Upper lobe of right lung (tissue), 1 donor: ENCODE measurements at regions not wholly inside any gene's neighbourhood (a gene's known extent, or its start where the extent isn't known, plus 50 kb on each side); places are given as distances from the start of the nearest gene placed in this dataset.

Source experiments
- ATAC-seq: fragments of 200-7000 bp; cut with Tn5 transposase; one replicate; pipeline ENCODE4 v1.9.1; 2020; ENCODE audit warnings: mild to moderate bottlenecking, moderate library complexity
- DNase-seq: peaks from one replicate; pipeline ENCODE4 v3.0.0-alpha.2; 2020
- H3K27ac ChIP-seq: fragments of 200-600 bp; one replicate; pipeline ENCODE4 v1.8.0; 2022
- H3K27me3 ChIP-seq: fragments of 200-600 bp; one replicate; pipeline ENCODE4 v1.8.0; 2022; ENCODE audit warnings: mild to moderate bottlenecking
- H3K36me3 ChIP-seq: fragments of 200-600 bp; one replicate; pipeline ENCODE4 v1.8.0; 2022
- H3K4me1 ChIP-seq: fragments of 200-600 bp; one replicate; pipeline ENCODE4 v1.8.0; 2022
- H3K4me3 ChIP-seq: fragments of 200-600 bp; one replicate; pipeline ENCODE4 v1.8.0; 2022; ENCODE audit warnings: mild to moderate bottlenecking
- H3K9me3 ChIP-seq: fragments of 200-600 bp; one replicate; pipeline ENCODE4 v1.8.0; 2022
- CTCF ChIP-seq: fragments of 200-600 bp; IDR thresholded peaks from one replicate; pipeline ENCODE4 v1.8.0; 2022; ENCODE audit warnings: antibody characterized with exemption
- intact Hi-C: fragments of 100-400 bp; cut with DNase I; formaldehyde crosslinking; loops from one replicate; pipeline ENCODE4 v1.11.0; 2022
- donor health status: DM: no; HTN: yes; CAD: no; lungs with severe emphysema.

- H3K27ac ChIP-seq, result no peak overlapping the region
- intact Hi-C loops, result no loop called here
- no peaks in the 10 kb centered on the region for H3K36me3 ChIP-seq
- TF ChIP-seq CTCF, result no peak
- DNase-seq (no peak), ATAC-seq (no peak)
- no peaks in the 10 kb centered on the region for H3K27me3 ChIP-seq
- H3K4me1 ChIP-seq, result no peaks in the 10 kb centered on the region
- H3K4me3 ChIP-seq, result no peak overlapping the region
- no peaks in the 10 kb centered on the region for H3K9me3 ChIP-seq
Observed at GRCh38 chr3:84260596-84260995, 698.2 kb upstream of the CADM2 start.

- no peaks in the 10 kb centered on the region for H3K4me1 ChIP-seq
- H3K27me3 ChIP-seq, result no peaks in the 10 kb centered on the region
Observed at GRCh38 chr3:84265768-84266167, 693.0 kb upstream of the CADM2 start.

GRCh38 chr3:84275532-84275931 is 683.3 kb upstream of the CADM2 start:
- Histone ChIP-seq H3K4me3 (no peak overlapping the region), H3K36me3 (no peaks in the 10 kb centered on the region), H3K27me3 (no peaks in the 10 kb centered on the region), H3K4me1 (no peaks in the 10 kb centered on the region), H3K27ac (no peak overlapping the region), H3K9me3 (no peaks in the 10 kb centered on the region)
- intact Hi-C loops, result no loop called here
- ATAC-seq (no peak), DNase-seq (no peak)
- no peak for TF ChIP-seq CTCF

More at GRCh38 chr3:84265768-84266167, 693.0 kb upstream of the CADM2 start:
- DNase-seq (no peak), ATAC-seq (no peak)
- no peaks in the 10 kb centered on the region for H3K36me3 ChIP-seq
- no peaks in the 10 kb centered on the region for H3K9me3 ChIP-seq
- H3K4me3 ChIP-seq, result no peak overlapping the region
- no peak overlapping the region for H3K27ac ChIP-seq
- TF ChIP-seq CTCF, result no peak
- intact Hi-C loops, result no loop called here

- Histone ChIP-seq H3K4me3 (no peak overlapping the region), H3K4me1 (no peaks in the 10 kb centered on the region), H3K36me3 (no peaks in the 10 kb centered on the region), H3K27me3 (no peaks in the 10 kb centered on the region), H3K9me3 (no peaks in the 10 kb centered on the region), H3K27ac (no peak overlapping the region)
- intact Hi-C loops, result no loop called here
- DNase-seq, result no peak
- no peak for TF ChIP-seq CTCF
- no peak for ATAC-seq
Observed at GRCh38 chr3:84277562-84278224, 681.1 kb upstream of the CADM2 start.

- intact Hi-C loops, result no loop called here
- TF ChIP-seq CTCF, result no peak
- H3K36me3 ChIP-seq, result no peaks in the 10 kb centered on the region
- no peaks in the 10 kb centered on the region for H3K27me3 ChIP-seq
- H3K9me3 ChIP-seq, result no peaks in the 10 kb centered on the region
- no peaks in the 10 kb centered on the region for H3K4me1 ChIP-seq
- no peak for DNase-seq
- H3K4me3 ChIP-seq, result no peak overlapping the region
- no peak for ATAC-seq
- no peak overlapping the region for H3K27ac ChIP-seq
Observed at GRCh38 chr3:84292128-84292527, 666.7 kb upstream of the CADM2 start.

GRCh38 chr3:84299329-84299728 is 659.5 kb upstream of the CADM2 start:
- H3K27ac ChIP-seq, result no peak overlapping the region
- no peak for TF ChIP-seq CTCF
- no peaks in the 10 kb centered on the region for H3K9me3 ChIP-seq
- no peaks in the 10 kb centered on the region for H3K4me1 ChIP-seq
- no peaks in the 10 kb centered on the region for H3K36me3 ChIP-seq
- H3K27me3 ChIP-seq, result no peaks in the 10 kb centered on the region
- no peak overlapping the region for H3K4me3 ChIP-seq
- intact Hi-C loops, result no loop called here
- DNase-seq (no peak), ATAC-seq (no peak)
